Left kidney (tissue), 1 donor: ENCODE measurements at regions not wholly inside any gene's neighbourhood (a gene's known extent, or its start where the extent isn't known, plus 50 kb on each side); places are given as distances from the start of the nearest gene placed in this dataset.

Experiments
- DNase-seq: peaks from one replicate; pipeline ENCODE4 v3.0.0-alpha.2; 2013

- DNase-seq, result no peak
These were observed 959.1 kb downstream of the CDH11 start for GRCh38 chr16:64162613-64163375.

- DNase-seq, result no peak
These were observed 961.9 kb downstream of the CDH11 start for GRCh38 chr16:64159976-64160375.

DNA sequence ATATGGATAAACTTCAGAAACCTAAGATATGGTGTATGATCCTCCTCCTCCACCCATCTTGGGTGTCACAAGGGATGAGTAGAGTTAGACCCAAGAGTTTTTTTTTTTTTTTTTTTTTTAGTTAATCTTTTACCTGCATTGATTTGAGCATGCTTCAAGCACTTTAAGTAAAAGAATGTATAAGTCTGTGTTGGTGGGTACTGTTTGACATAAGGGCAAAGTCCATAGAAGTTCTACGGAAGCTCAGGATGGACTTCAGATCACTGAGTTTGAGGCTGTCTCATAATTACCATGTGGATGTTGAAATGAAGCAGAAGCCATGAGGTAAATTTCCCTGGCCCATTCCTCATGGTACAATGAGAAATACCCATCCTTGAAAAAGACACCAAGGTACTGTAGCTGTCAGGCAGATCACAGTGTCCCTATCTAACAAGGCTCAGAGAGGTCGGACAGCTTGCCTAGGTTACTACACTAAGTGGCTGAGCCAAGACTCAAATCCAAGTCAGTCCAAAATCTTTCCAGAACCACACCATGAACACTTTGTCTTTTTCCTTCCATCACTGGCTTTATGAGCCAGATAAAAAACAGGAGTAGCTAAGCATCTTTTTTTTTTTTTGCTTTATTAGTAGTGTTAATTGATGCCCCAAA lies 962.8 kb downstream of the CDH11 start:
- no peak for DNase-seq

- DNase-seq, result no peak
These were observed 968.1 kb downstream of the CDH11 start for GRCh38 chr16:64153718-64154117.

DNA sequence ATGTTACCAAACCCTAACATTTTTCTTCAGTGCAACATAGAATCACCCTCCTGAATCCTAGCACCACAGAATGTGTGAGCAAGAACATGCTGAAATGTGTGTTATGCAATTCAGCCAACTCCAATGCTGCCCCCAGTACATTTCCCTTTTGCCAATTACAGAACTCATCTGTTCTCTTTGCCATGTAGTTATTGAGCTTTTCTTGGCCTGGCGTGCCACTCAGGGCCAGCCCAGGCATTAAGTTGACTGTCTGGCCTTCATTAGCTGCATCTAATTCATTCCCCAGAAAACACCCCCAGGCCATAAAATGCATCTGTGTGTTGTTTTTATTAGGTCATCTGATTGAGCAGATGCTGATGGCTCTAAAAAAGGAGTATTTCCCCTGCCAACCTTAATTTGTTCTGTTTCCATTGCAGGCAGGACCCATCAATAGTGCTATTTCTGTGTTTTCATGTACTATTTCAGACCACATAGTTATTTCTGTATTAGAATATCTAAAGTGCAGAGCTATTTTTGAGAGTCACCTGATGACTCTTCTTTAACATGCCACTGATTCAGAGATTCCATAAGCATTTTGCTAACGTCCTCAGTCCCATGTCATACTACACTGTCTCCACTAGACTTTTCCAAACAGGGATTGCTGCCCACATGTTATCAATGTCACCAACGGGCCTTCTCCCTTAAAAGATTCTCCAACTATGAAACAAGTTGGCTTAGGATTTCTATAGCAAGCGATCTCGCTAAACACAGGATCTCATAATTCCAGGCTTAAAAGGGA lies 969.7 kb downstream of the CDH11 start:
- DNase-seq, result no peak

- no peak for DNase-seq
These were observed 971.7 kb downstream of the CDH11 start for GRCh38 chr16:64150193-64150592.

DNA sequence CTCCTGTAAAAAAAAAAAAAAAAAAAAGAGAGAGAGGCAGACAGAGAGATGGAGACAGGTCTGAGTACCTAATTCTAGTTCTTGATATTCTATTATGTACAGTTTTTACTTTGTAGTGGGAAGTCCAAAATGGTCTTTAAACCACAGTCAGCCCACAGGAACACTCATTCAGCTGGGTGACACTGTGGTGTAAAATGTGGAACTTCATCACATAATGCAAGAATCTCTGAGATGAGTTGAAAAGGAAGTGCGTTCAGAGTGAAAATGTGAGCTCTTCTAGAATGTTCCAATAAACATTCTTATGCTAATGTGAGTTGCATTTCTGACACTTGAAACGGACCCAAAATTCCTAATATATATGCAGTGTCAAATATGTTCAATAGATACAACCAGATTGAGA lies 972.1 kb downstream of the CDH11 start:
- DNase-seq, result no peak

GRCh38 chr16:64148356-64148755 lies 973.5 kb downstream of the CDH11 start:
- no peak for DNase-seq

GRCh38 chr16:64147941-64148340 lies 973.9 kb downstream of the CDH11 start:
- no peak for DNase-seq

DNA sequence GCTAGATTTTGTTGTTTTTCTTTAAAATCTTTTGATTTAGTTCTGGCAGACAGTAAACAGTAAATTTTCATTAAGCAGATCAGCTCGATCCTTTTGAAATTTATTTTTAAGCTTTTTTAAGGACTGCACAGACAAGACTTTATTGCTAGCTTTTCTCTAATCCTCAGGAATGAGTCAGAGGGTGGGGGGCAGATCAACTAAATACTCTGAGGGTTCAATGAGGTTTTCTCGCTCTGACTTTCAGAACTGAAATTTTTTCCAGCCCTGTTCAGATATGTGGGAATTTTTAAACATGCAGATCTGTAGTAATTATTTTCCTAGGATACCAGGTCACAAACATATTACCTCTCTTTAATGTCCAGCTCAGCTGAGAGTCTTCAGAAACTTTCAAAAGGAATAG lies 977.2 kb downstream of the CDH11 start:
- DNase-seq, result no peak

- DNase-seq, result no peak
These were observed 983.2 kb downstream of the CDH11 start for GRCh38 chr16:64138621-64139020.

DNA sequence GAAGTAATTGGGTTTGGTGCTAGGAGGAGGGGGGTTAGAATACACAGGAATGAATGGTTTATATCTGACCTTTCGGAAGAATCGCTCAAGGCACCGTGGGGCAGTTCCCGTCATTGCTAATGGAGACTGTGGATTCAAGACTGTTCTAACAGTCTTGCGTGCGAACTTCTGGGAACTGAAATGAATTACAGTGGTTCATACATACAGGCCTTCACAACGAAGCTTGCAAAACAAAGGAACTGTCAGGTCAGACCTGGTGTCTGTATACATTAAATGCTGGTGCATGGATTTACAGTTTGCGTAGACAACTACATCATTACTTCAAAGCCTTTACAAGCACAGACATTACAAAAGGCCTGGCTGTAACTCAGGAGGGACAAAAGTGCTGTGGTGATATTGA lies 983.9 kb downstream of the CDH11 start:
- no peak for DNase-seq

- no peak for DNase-seq
These were observed 985.1 kb downstream of the CDH11 start for GRCh38 chr16:64136743-64137142.

DNA sequence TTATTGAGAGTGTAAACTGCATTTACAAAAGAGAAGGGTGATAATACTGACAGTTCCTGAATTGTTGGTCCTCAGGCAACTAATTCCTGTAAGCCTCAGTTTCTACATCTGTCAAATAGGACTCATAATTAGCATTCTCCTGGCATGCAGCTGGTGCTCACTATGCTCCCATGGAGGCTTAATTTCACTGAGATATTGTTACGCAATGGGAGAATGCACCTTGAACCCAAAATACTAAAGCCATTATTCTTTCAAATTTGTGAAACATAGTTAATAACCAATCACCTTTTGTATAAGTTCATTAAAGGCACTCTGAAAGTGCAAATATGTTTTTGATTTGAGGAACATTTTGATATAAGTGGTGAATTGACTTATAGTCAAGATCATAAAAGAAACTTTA lies 985.5 kb downstream of the CDH11 start:
- no peak for DNase-seq

DNA sequence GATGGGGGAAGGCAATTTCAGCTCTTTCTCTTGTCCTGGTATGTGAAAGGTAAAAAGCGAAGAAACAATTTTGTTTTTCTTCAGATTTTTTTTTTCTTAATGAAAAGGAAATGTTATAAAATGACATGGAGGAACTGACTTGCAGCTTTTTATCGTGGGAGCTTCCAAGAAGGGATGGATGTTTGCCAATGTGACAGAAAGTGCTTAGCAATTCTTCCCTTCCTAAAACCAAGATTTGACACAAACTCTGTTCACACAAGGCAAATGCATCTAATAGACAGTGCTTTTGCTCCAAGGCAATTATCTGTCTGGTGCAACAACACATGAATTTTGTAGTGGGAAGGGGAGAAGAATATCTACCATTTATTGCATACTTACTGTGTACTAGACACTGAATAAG lies 988.5 kb downstream of the CDH11 start:
- peak; percentile 1 for DNase-seq

DNA sequence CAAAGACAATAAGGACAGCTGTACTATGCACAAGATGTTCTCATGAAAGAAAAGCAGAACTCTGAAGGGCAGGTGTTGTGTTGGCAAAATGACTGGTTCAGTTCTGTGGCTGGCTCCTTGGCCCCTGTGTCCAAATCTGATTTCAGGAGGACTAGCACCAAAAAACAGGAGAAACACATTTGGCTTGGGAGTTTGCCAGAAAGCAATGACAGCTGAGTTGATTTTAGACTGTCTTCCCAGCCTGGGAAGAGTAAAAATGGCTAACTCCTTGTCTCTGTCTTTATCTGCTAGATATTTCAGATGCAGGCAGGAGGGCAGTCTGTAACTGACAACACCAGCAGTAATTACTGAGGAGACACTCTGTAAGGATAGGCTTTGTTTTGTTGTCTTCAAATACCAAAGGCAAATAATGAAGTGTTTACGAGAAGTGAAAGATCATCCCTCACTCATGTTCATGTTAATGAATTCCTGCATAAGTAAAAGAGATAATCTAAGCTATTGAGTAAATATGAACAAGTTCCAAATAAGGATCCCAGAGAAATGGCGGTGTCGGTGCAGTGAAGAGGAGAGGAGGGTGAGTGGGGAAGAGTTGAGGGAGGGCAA lies 989.0 kb downstream of the CDH11 start:
- DNase-seq, result no peak

GRCh38 chr16:64132190-64132589 lies 989.7 kb downstream of the CDH11 start:
- DNase-seq, result no peak

DNA sequence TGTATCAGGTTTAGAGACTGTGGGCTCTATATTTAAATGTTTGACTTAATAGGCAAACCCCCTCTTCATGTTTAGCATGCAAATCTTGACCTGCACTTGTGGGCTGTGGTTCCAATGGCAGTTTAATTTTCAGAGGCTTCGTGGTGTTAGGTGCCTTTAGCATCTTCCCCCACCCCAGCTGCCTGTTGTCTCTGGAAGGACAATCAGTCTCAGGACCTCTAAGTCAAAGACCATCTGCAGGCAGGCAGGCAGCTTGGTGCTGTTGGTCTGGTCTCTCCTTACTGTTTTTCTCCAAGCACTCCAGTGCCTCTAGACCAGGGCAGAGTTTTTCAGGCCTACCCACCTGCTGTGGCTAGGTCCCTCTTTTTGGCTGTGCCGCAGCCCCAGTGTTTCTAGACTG lies 990.4 kb downstream of the CDH11 start:
- DNase-seq, result no peak

DNA sequence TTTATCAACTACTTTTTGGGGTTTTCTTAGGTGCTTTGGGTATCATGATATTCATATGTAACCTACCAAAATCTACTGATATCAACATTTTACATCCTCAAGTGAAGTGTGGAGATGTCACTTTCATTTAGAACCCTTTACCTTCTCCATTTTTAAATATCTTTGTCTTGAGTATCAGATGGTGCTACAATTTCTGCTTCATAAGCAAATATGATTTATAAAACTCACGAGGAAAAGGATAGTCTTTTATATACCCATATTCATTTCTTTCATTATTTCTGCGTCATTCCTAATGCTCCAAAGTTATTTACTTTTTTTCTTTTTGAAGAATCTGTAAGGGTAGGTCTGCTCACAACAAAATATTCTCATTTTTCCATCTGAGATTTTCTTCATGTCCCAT lies 991.7 kb downstream of the CDH11 start:
- no peak for DNase-seq

GRCh38 chr16:64122177-64122576 lies 999.7 kb downstream of the CDH11 start:
- DNase-seq, result no peak

GRCh38 chr16:64121473-64121872 lies 1000.4 kb downstream of the CDH11 start:
- peak; percentile 2 for DNase-seq

DNA sequence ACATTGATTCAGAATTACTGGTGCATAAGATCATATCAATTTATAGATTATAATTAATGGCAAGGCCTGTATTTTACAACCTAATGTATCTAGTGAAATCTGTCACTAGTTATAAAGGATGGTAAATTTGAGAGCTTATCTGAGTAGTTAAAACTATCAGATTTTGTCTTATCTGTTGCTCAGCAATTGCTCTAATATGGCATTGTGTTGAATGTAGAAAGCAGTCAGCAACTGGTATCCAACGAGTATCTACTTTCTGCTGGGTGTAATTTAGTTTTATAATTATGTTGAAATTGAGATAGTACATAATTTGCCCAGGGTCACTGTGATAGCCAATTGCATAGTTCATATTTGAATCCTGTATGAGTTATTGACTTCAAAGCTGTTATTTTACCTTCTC lies 1005.7 kb downstream of the CDH11 start:
- no peak for DNase-seq

GRCh38 chr16:64109241-64109640 lies 1012.6 kb downstream of the CDH11 start:
- no peak for DNase-seq
